ENCODE measurements at regions not wholly inside any gene's neighbourhood (a gene's known extent, or its start where the extent isn't known, plus 50 kb on each side); places are given as distances from the start of the nearest gene placed in this dataset.

DNA sequence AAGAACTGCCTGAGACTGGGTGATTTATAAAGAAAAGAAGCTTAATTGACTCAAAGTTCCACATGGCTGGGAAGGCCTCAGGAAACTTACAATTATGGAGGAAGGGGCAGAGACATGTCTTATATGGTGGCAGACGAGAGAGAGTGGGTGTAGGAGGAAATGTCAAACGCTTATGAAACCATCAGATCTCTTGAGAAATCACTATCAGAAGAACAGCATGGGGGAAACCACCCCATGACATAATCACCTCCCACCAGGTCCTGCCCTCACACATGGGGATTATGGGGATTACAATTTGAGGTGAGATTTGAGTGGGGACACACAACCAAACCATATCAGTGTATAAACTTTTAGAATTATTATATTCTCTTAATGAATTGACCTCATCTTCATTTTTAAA is 335.9 kb upstream of the DPYD start:
- TF ChIP-seq POLR2A (IDR thresholded peaks at IDR 0.05), result no peak
- TF ChIP-seq, protein P1, sequence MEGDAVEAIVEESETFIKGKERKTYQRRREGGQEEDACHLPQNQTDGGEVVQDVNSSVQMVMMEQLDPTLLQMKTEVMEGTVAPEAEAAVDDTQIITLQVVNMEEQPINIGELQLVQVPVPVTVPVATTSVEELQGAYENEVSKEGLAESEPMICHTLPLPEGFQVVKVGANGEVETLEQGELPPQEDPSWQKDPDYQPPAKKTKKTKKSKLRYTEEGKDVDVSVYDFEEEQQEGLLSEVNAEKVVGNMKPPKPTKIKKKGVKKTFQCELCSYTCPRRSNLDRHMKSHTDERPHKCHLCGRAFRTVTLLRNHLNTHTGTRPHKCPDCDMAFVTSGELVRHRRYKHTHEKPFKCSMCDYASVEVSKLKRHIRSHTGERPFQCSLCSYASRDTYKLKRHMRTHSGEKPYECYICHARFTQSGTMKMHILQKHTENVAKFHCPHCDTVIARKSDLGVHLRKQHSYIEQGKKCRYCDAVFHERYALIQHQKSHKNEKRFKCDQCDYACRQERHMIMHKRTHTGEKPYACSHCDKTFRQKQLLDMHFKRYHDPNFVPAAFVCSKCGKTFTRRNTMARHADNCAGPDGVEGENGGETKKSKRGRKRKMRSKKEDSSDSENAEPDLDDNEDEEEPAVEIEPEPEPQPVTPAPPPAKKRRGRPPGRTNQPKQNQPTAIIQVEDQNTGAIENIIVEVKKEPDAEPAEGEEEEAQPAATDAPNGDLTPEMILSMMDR (IDR thresholded peaks at IDR 0.05), result no peak

Measured in body of pancreas (tissue), 4 donors.